Lung microvascular endothelial cell (primary cell): ENCODE measurements at regions not wholly inside any gene's neighbourhood (a gene's known extent, or its start where the extent isn't known, plus 50 kb on each side); places are given as distances from the start of the nearest gene placed in this dataset.

Experiments
- DNase-seq, 2 donors: peaks; one replicate each; pipeline versions ENCODE4 v3.0.0 to v3.0.0-alpha.2; 2010; ENCODE audit warnings: low read depth in 2 of 2

DNA sequence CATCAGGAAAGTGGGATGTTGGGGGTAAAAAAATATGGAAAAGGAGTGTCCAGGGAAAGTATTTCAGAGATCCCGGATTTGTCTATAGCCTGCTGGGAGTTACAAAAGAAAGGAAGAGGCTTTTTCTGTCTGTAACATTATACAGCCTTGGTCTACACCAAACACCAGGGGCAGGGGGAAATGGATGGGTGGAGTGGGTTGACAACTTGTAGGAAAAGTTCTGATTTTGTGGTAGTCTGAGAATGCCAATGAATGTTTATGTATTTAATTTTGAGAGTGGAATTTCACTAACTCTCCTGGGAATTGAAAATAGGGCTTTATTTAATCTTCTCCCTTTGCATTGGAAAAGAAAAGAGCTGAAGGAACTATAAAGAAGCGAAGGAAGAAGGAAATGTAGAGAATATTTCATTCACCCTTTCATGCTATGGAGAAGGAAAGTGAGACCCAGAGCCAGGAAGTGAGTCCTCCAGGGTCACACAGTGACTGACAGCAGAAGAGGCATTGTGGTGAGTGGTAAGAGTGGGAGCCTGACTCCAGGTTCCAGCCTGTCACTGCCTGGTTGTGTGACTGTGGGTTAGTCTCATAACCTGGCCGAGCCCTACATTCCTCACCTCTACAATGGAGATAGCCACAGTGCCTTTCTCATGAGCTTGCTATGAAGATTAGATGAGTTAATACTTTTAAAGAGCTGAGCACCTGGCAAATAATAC lies 346.3 kb upstream of the TNP1 start:
- peak in 1 of 2 donors; percentile 30 for DNase-seq

DNA sequence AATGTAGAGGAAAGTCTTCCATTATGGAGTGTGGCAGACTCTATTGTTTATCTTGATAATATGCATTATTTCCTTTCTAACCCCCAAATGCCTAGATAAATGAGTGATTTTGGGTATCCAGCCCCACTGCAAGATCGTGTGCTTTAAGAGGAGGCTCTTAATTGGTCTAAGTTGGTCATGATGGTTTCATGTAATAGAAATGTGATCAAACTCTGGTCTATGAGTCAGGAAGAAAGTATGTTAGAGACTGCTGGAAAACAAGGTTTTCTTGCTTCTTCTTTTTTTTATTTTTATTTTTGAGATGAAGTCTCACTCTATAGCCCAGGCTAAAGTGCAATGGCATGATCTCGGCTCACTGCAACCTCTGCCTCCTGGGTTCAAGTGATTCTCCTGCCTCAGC lies 344.5 kb upstream of the TNP1 start:
- no peak for DNase-seq

DNA sequence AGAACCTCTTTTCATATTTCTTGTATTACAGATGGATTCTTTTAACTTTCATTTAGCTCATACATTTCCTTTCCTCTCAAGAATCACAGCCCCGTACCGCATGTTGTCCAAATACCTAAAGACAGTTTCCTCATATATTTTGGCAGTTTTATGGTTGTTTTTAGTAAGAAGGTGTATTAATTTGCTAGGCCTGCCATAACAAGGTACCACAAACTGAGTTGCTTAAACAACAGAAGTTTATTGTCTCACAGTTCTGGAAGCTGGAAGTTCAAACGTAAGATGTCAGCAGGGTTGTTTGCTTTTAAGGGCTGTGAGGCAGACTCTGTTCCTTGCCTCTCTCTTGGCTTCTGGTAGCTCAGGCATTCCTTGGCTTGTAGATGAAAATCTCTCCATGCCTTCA lies 343.2 kb upstream of the TNP1 start:
- no peak for DNase-seq

DNA sequence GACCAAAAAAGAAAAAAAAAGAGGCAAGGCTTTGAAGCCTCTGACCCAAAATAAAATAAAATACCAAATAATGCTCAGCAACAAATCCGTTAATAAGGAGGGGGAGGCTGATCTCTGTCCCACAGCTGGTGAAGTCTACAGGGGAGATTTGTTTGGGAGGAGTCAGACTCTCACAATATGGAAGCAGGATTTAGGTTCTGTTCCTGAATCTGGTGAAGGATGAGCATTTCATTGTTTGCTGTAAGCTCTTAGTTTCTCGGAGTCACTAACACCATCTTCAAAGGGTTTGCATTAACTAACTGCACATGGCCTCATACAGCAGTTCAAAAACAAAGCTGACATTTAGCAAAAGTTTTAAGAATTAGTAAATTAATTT lies 339.4 kb upstream of the TNP1 start:
- DNase-seq = no peak

DNA sequence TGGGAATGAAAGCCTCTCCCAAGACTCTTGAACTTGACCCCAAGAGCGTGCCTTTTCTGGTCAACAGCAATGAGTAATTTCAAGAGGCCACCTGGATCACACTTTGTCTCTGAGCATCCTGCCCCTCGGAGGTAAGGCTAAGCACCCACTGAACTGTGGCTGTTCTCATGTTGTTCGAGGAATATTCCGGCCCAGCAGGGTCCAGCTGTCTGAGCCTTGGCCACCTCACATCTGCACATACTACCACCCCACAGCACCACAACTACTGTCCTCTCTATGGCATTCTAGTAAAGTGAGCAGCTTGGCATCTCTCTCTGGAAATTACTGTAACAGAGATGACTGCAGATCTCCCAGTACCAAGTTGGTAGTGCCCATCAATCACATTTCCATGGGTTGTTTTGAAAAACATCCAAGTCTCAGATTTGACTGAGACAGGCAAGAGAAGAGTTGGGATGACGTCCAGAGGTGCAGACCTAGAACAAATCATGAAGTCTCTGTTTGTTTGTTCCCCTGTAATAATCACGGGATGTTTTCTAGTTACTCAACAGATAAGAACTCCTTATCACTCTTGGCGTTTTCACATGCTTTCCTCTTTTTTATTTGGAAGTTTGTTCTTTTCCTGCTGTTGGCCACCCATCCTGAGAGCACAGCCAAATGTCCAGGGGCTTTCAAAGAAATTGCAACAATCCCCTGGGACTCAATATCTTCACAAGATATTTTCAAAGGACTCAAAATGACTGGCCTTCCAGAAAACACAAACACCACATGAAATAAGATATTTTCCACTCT lies 336.0 kb upstream of the TNP1 start:
- DNase-seq = no peak

DNA sequence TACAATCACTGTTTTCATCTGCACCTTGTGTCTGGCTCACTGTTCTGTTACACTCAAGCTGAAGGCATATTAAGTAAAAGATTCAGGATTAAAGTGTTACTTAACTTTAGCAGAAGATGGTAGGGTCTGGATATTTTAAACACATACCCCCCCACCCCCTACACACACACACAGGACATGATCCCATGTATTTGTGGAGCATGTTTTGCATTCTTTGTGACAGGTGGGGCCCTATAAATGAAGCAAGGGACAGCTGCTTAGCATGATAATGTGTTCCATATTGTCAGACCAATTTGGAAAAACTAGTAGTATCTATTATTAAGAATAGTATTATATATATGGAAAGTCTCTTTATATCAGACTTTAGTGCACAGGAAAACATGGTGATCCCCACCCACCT lies 335.2 kb upstream of the TNP1 start:
- no peak for DNase-seq

DNA sequence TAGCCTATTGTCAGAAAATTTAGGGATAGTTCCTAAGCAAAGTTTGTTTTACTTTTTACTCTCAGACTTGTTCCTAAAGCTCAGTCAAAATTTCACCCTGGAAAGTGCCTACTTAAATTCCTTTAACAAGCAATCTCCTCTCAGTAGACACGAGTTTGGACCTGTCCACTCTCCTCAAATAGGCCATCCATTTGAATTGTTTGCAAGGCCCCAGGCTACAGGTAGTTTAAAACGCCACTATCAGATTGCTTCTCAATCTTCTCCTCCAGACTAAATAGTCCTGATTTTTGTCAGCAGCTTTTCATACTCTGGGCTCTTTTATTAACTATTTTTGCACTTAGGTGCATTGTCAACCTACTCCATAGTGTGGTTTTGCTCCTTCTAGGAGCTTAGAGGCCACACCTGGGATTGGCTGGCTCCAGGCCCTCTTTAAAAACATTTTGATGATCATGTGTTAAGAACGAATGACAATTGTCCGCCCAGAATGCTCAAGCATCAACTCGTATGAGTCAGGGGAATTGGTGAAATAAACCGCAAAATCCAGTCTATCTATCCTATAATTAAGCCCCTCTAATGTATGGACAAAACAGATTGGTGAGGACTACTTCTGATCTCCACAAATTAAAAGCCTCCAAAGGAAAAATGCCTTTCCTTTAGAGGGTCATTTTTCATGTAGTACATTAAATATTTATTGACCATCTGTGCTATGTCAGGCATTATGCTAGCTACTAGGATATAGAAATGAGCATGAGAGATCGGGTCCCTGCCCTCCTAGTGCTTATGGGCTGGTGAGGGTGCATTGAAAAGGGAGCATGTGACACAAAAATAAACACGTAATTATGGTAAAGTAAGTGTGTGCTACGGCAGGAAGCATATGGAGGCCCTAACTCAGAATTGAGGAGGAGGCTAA lies 333.8 kb upstream of the TNP1 start:
- DNase-seq = no peak

DNA sequence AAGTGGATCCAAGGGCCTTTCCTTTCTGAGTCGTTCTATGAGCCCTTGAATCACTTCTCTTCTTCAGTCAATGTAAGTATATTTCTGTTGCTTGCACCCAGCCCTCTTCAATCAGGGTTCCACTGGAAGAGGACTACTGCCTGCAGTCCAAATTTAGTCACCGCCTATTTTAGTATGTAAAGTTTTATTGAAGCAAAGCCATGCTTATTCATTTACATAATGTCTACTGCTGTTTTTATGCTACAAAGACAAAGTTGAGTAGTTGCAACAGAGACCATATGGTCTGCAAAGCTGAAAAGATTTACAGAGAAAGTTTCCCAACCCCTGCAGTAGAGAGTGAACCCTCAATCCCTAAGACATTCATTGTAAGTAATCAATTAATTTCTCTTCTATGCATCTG lies 332.5 kb upstream of the TNP1 start:
- DNase-seq = no peak

DNA sequence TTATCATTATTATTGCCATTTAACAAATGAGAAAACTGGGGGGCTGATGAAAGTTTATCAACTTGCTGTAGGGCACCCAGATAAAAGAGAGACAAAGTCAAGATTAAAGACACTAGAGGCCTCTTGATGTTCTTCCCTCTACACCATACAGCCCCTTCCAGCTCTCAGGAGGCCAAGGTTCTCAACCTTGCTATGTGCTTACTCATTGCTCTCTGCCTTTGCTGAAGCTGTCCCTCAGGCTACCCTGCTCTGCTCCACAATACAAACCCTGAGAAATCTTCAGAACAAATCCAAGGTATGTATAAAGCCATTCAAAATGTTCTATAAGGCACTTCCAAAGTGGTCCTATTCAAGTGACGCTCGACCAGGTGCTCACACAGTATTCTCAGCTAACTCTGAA lies 329.9 kb upstream of the TNP1 start:
- no peak for DNase-seq

DNA sequence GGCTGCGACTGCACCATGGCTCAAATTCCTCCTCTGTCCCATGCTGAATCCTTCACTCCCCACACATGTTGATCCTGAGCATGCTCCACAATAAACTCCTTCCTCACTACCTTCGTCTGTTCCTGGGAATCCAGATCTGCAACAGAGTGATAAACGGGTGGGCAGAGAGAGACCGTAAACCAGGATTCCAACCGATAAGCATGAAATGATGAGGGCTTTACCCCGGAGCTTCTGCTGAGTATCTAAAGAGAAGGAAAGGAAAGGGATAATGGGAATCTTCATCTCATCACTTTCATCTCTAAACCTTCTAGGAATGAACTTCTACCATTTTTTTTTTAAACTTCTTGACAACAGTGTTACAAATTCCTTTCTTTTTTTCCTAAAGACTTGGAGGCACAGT lies 329.3 kb upstream of the TNP1 start:
- DNase-seq = no peak

DNA sequence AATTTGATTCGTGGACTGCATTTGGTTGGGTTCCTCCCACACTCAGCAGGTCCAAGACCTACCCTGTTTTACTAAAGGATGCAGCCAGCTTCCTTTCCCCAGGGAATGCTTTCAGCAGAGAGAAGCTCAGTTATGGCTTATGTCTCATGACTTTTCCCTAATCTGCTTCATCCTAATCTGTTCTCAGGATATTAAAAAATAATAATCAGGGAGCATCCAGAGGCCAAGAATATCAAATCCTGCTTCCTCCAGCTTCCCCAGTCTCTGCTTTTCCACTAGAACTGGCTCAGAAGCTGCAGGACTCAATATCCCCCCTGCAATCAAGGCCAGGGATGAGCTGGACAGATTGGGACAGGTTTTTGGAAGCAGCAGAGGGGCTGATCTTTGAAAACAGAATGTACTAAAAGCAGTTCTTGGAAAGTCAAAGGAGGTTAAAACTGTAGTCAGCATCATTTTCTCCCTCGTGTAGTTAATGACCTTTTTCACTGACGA lies 326.9 kb upstream of the TNP1 start:
- no peak for DNase-seq

DNA sequence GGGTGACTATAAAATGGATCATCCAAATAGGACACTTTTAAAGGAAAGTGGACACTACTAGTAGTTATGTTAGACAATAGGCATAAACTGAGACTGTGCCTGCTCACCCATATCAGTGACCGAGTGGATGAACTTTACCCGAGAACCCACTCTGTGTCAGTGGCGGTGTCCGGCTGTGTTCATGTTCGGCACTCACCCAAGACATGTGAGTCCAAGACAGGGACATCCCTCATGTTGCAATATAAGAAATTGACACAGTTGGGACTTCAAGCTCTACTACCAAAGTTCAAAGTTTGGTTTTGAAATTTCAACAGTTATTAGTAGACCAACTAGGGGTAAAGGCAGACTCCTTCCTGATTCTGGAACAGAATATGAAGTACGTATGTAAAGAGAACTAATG lies 326.3 kb upstream of the TNP1 start:
- no peak for DNase-seq

DNA sequence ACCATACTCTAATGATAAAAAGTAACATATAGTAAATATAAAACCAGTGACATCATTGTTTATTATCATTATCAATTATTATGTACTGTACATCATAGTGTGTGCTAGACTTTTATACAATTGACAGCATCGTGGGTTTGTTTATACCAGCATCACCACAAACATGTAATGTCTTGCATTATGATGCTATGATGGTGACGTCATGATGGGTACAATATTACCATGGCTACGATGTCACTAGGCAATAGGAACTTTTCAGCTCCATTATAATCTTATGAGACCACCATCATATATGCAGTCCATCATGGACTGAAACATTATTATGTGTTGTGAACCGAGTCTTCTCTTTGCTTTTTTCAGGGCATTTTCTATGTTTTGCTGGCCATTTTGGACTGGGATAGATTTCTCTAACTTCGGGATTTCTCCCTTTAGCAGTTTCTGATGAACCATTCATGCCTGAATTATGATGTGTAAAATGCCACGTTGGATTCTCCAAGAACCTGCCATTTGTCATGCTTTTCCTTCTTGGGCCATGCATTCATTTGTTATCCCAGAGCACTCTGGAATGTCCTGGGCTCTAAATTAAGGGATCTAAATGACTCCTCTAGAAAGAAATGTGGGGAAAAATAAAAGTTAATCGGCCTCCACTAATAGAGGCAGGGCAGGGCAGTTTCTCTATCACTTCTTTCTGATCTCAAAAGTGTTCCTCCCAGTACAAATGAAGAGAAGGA lies 325.6 kb upstream of the TNP1 start:
- DNase-seq = no peak

DNA sequence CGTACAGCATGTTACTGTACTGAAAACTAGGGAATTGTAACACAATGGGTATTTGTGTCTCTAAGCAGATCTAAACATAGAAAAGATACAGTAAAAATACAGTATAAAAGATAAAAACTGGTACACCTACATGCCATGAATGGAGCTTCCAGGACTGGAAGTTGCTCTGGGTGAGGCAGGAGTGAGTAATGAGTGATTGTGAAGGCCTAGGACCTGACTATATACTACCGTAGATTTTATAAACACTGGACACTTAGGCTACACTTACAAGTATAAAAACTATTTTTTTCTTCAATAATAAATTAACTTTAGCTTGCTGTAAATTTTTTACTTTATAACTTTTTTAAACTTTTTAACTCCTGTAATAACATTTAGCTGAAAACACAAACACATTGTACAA lies 324.4 kb upstream of the TNP1 start:
- DNase-seq = no peak

DNA sequence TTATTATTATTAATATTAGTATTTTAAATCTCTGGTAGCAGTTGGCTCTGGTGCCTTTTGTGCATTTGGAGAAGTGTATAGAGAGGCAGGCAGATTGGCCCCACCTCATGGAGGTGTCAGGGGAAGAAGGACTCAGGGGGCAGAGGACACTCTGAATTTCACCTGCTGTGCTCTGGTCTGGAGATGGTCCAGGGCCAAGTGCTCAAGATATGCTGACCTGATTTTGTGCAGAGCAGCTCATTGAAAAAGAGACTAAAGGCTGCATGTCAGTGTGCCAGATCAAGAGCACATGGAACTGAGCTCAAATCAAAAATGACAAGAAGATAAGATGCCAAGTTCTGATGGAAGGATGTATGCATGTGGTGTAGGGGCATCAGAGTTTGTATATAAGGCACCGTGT lies 323.6 kb upstream of the TNP1 start:
- no peak for DNase-seq

DNA sequence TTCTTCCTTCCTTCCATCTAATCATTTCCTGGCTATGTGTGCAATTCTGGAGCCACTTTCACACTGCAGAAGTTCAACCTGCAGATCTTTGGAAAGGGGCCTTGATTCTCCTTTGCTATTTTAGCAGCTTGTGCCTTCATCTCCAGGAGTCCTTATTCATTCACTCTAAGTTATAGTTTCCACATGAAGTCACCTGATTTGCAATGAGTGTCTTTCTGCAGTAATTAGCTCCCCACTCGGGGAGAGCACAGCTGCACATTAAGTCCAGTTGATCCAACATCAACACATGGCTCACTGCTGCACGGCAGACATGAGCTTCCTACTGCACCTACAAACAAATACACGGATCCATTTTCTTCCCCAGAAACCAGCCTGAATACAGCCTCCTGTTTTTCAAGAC lies 323.1 kb upstream of the TNP1 start:
- DNase-seq = no peak

DNA sequence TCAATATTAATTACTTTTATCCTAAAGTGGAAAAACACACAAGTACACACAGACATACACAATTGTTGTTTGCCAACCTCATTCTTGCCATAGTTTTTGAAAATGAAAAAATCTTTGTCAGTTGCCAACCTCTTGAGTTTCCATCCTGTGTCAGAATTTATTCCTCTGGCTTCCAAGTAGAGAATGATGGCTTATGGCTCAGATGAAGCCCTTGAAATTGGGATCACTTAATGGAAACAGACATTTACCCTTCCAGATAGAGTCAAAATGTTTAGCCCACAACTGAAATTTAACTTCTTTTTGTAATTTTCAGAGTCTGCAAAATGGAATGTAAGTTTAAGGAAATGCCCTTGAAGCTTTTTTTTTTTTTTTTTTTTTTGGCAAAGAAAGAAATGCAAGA lies 321.6 kb upstream of the TNP1 start:
- no peak for DNase-seq

DNA sequence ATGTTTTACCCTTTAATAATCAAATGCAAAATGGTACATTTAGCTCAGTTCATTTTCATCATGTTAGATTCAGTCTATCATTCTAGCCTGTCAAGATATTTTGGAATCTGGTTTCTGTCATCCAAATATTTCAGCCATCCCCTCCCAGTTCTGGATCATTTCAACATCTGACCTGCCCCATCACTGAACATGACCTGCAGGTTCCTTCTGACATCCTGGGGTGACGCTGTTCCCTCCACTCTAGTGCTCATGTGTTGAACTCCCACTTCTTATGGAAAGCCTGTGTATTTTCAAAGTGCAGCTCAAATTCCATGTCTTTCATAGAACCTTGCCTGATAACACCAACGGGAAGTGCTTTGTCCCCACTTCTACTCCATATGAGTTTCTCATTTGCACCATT lies 320.0 kb upstream of the TNP1 start:
- no peak for DNase-seq

DNA sequence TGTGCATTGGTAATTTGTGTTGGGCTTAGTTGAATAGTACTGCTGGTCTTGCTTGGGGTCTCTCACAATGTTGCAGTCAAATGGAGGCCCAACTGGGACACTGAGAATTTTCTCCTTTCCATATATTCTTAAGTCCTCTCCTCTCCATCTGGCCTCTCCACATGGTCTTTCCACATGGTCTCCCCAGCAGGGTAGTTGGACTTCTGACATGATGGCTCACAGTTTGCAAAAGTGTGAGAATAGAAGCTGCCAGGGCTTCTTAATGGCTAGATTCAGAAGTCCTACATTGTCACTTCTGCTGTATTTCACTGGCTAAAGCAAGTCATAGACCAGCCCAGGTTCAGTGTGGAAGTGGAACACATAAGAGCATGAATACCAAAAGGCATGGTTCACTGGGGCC lies 318.5 kb upstream of the TNP1 start:
- DNase-seq = no peak

DNA sequence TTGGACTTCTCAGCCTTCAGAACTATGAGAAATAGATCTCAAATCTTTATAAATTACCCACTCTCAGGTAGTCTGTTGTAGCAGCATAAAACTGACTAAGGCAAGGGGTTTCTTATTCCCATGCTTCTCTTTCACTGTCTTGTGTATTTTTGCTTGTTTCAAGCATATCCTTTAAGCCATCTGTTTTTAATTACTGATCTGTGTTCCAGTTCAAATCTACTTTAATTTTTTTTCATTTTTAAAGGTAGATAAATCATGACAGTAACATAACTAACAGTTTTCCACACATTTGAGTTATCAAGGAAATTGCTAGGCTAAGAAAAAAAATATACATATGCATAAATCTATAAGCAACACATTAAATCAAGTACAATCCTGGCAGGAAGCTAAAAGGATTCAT lies 317.9 kb upstream of the TNP1 start:
- DNase-seq = no peak

DNA sequence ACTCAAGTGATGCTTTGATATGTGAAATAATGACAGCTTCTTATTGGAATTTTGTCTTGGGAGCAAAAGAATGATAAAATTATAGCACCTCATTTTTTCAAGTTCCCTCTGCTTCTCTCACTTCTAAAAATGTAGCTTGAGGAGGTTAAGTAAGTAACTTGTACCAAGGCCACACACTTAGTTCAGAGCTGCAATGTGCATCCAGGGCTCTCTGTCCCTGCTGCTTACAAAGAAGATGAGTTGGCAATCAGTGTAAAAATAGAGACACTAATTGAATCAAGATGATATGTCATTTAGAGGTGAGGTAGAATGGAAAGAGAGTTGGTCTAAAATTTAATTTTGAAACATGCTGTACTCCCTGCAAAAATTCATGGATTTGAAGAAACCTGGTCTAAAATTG lies 312.0 kb upstream of the TNP1 start:
- DNase-seq = no peak

DNA sequence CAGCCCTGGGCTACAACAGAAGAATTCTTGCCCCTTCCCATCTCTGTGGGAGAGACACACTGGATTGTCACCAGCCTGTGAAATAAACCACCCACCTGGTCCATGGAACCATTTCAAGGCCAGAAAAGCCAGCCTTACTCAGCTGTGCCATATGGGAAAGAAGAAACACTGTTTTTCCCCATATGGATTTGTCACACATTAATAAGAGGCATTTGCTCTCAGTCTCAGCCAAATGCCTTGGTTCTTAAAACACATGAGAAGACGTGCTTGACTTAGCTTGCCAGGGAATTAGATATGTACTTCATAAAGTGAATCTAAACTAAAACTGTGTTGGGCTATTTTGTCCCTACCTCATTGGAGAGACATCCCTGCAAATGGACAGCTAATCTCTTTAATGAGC lies 308.6 kb upstream of the TNP1 start:
- no peak for DNase-seq
